ENCODE measurements at regions not wholly inside any gene's neighbourhood (a gene's known extent, or its start where the extent isn't known, plus 50 kb on each side); places are given as distances from the start of the nearest gene placed in this dataset.

DNA sequence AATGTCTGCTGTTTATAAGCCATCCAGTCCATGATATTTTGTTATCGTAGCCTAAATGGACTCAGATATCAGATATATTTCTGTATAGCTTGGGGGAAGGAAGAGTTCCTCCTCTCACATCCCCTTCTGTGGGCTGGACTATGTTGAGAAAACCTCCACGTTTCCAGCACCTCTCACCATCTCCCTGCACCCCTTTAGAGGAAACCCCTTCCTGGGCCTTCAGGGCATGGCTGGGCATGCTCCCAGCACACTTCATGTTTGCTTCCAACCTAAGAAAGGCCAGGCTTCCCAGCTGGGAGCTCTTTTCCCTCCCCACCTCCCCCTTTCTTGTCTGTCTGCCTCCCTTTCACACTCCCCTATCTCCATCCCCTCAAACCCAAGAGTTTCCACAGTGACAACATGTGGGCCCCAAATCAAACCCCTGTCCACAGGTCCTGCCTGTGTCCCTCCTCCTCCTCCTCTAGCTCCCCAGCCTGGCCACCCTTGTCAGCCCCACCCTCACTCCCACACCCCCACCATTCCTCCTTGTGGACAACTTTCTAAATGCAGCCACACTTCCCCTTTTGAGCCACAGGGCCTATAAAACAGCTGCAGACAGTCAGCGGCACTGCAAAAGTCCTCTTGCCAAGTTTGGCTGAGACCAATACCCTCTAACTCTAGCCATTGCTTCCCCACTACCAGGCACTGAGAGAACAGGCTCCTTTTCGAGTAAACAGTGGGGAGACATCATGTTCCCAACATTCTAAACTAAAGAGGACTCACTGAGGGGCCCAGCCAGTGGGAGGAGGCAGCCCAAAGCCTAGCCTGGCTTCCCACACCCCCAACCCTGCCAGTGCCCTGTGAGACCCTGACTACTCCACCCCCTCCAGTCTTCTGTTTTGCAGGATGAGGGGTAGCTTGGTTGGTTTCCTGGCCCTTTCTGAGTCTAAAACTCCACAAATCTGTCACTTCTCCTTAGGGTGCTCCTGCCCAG, 120.5 kb downstream of the ZFP36L2 start:
- DNase-seq, result no peak

DNA sequence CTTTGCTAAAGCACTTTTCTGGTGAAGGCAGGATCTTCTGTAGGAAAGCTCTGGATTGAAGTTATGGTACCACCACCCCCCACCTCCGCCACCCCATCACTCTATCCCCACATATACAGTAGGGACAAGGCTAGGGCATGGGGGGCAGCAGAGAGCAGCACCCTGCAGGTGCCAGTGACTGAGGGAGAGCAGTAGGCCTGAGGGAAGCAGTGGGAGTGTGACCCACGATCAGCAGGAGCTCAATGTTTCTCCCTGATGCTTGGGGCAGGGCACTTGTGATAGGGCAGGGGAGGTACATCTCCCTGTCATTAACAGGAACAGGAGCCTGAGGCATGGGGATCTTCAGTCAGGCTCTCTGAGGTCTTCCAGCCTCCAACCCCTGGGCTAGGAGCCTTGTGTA, 121.6 kb downstream of the ZFP36L2 start:
- no peak for DNase-seq

- no peak for DNase-seq
Measured at GRCh38 chr2:43104106-43104505, 122.3 kb downstream of the ZFP36L2 start.

DNA sequence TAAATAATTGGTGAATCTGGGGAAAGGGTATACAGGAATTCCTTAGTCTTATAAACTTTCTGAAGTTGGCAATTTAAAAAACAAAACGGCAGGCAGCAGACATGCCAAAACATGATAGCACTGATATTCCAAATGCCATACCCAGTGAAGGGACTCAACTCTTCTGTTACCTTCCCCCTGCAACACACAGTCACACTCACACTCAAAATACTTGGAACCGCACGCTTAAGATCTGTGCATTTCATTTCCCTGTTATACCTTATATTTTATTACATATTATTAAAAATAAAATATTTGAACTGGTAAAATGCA, 123.4 kb downstream of the ZFP36L2 start:
- DNase-seq, result no peak

- DNase-seq, result no peak
Measured at GRCh38 chr2:43102366-43103092, 123.9 kb downstream of the ZFP36L2 start.

GRCh38 chr2:43101751-43102150, 124.7 kb downstream of the ZFP36L2 start:
- DNase-seq, result no peak

- no peak for DNase-seq
Measured at GRCh38 chr2:43100883-43101662, 125.3 kb downstream of the ZFP36L2 start.

DNA sequence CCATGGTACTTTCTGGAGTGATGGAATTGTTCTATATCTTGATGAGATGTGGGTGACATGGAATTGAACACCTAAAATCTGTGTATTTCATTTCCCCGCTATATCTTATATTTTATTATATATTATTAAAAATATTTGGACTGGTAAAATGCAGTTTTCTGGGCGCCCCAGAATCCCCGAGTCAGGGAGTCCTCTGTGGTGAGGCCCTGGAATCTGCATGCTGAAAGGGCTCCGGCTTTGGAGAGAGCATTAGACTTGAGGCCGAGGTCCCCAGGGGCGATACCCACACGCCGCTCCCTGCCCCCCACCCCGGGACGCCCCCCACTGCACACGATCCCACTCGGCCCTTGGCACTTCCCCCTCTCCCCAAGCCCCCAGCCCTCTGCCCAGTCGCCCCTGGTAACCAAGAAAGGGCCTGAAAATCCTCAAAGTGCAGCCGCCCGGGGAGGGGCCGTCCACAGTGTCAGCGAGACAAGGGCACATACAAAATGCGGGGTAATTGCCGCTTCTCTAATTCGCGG, 126.0 kb downstream of the ZFP36L2 start:
- no peak for DNase-seq

DNA sequence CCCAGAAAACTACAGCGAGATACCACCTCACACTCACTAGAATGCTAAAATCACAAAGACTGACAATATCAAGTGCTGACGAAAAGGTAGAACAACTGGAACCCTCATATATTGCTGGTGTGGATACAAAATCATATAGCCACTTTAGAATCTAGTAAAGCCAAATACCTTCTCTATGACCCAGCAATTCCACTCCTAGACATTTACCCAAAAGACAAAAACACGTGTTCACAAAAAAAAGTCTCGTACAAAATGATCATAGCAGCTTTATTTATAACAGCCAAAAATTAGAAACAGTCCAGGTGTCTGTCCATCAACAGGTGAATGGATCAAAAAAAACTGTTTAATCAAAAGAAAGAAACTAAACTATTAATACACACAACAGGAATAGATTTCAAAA, 126.6 kb downstream of the ZFP36L2 start:
- DNase-seq, result no peak

GRCh38 chr2:43098539-43098938, 127.9 kb downstream of the ZFP36L2 start:
- no peak for DNase-seq

DNA sequence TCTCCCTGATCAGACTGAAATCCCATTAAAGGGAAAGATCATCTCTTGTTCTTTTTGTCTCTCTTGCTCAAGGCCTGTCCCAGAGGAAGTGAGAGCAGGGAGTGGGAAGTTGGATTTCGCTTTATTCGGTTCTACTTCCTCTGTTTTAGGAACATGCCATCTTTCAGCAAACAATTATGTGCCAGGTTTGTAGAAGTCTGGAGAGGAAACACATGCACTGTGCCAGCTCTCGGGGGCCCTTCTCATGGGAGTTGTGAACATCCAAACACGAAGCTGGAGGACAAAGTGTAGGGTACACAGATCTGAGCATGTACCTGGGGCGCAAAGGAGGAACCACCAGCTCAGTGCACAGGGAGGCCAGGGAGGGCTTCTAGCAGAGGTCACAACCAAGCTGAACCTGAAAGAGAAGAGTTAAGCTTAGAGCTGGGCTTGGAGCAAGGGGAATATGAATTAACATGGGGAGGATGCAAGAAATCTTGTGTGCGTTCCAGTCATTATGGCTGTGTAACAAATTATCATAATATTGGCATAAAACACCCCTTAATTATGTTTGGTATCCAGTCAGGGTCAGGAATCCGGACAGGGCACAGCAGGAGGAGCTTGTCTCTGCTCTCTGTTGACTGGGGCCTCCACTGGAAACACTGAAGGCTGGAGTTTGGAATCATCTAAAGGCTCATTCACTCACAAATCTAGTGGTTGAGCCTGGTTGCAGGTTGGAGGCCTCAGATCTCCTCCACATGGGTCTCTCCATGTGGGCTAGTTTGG, 128.6 kb downstream of the ZFP36L2 start:
- DNase-seq, result no peak

DNA sequence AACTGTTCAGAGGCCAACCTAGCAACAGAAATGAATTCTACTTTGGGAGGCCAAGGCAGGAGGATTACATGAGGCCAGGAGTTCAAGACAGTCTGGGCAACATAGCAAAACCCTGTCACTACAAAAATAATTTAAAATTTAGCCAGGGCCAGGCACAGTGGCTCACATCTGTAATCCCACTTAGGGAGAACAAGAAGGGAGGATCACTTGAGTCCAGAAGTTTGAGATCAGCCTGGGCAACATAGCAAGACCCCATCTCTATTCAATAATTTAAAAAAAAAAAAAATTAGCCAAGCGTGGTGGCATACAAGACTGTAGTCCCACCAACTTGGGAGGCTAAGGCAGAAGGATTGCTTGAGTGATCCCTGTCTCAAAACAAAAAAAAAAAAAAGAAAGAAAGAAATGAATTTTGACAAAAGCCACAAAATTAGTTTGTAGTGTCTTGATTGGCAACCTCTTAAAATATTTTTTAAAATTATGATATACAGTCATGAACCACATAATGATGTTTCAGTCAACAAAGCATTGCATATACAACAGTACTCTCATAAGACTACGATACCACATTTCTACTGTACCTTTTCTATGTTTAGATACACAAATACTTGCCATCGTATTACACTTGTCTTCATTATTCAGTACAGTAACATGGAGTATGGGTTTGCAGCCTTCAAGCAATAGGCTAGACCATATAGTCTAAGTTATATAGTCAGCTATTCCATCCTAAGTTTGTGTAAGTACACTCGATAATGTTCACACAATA, 130.7 kb downstream of the ZFP36L2 start:
- no peak for DNase-seq

GRCh38 chr2:43092520-43093179, 133.8 kb downstream of the ZFP36L2 start:
- DNase-seq, result no peak

DNA sequence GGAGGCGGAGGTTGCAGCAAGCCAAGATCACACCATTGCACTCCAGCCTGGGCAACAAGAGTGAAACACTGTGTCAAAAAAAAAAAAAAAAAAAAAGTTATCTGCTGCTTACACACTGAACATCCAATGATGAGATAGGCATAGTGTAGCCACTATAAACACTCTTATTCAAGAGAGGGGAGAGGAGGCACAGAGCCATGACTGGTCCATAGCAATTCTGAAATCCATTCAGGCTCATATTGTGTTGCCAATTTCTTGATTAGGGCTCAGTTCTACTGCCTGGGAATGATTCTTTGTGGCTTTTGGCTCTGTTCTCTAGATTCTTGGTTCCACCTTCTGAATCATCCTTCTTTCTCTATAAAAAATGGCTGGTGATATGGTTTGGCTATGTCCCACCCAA, 136.1 kb downstream of the ZFP36L2 start:
- DNase-seq, result no peak

DNA sequence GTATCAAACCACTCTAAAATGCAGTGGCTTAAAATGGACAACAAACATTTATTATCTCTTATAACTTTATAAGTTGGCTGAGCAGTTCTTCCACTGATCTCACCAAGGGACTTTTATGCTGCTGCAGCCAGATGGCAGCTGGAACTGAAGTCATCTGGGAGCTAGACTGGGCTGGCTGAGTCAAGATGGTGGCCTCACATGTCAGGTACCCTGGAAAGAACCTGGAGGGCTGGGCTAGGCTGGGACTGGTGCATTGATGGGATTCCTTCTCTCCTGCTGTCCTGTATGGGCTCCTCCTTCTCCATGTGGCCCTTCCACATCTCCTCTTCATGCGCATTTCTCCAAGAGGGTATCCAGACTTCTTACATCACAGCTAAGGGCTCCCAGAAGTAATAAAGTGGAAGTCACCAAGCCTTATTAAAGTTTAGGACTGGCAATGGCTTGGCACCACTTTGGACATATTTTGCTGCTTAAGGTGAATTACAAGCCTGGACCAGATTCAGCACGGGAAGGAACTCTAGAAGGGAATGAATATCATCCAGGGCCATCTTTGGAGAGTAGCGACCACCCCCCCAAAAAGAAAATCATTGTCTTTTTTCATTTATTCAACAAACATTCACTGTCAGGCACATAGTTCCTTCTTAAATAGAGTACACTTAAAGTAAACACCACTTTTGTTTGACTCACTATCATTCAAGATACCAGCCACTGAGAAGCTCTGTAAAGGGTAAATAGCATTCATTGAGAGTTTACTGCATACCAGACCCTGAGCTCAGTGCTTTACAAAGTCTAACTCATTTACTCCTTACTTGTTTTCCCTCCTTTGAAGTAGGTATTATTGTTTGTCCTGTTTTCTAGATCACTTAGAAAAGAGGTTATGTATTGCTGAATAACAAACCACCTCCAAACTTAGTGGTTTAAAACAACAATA, 138.0 kb downstream of the ZFP36L2 start:
- DNase-seq, result no peak

DNA sequence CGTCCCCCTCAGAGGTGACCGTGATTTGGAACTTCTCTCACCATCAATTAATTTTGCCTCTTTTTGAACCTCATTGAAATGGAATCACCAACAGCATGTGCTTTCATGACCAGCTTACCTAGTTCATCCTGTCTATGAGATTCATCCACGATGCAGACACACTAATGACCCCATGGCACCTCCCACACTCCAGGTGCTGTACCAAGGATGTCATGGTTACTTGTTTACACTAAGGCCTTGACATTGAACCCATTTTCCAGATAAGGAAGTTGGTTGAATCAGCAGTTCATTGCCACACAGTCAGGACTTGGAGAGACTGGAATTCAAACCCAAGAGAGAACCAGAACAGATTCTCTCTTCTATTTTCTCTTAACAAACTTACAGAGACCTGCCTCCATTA, 139.0 kb downstream of the ZFP36L2 start:
- no peak for DNase-seq

DNA sequence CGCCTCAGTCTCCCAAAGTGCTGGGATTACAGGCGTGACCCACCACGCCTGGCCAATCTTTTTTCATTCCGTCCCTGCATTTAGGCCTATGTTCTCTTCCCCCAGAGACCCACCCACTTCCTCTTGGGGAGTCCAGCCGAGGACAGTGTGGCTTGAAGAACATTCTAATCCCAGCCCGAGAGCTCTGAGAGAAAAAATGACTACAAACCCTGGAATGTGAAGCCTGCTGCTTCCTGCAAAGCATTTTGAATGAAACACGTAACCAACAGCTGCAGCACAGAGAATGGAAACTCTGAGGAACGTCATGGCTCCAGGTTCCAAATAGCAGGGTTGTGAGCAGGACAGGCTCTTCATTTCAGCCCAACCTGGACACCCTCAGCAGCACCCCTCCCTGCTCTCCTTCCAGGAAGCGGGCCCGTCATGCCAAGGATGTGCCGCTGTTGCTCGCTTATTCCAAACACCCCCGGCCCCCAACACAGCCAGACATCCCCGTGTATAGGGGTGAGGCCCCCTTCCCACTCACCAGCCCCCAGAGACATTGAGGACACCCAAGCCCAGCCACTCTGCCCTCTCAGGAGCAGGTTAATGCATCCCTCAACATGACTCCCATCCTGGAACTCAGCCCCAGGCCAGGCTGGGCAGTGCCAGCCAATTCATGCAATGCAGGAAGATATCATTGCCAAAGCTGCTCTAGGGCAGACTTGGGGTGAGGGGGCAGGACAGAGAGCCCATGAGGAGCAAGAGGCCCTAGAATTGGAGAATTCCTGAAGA, 139.8 kb downstream of the ZFP36L2 start:
- no peak for DNase-seq

DNA sequence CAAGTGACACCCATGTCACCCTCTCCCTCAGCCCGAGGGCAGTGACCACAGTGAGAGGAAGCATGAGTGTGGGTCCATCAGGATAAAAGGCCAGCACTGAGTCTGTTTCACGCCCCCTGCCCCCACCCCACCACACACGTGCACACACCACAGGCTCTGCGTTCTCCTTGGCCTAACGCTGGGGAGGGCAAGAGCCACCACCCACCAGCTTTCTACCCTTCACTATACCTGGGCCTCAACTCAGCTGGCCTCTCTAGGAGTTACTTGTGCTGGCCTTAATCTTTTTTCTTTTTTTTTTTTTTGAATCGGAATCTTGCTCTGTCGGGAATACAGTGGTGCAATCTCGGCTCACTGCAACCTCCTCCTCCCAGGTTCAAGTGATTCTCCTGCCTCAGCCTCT, 140.5 kb downstream of the ZFP36L2 start:
- no peak for DNase-seq

DNA sequence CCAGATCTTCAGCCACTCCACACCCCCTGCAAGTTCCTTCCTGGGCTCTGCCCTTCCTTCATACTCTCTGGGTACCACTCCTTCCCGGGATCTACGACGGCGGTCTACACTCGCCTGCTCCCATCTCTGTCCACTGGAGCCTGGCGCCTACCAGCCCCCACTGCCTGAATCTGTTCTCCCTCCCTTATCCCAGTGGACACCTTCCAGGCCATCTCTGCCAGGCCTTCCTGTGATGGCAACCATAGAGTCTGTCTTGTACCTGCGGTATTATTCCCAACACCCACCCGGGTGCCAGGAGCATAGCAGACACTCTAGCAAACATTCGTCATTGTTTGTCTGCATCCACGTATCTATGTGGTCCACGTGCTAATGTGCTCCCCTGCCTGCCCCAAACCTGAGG, 140.9 kb downstream of the ZFP36L2 start:
- no peak for DNase-seq
